Heart right ventricle (tissue), 16 donors: ENCODE measurements at regions not wholly inside any gene's neighbourhood (a gene's known extent, or its start where the extent isn't known, plus 50 kb on each side); places are given as distances from the start of the nearest gene placed in this dataset.

Source experiments
- ATAC-seq, 8 donors: fragments of 200-7000 bp; cut with Tn5 transposase; one replicate each; pipeline ENCODE4 v1.9.1; 2020; ENCODE audit warnings: mild to moderate bottlenecking in 8 of 8, moderate library complexity in 8 of 8, moderate number of reproducible peaks in 1 of 8
- DNase-seq, 2 donors: peaks; one replicate each; pipeline ENCODE4 v3.0.0-alpha.2; 2020
- H3K27ac ChIP-seq, 10 donors: fragments of 200-600 bp; sonication (generic) in 2 of 10; one replicate each; pipeline versions ENCODE4 v1.5.0 to v1.8.0; 2020 to 2022; ENCODE audit warnings: mild to moderate bottlenecking in 3 of 10
- H3K27me3 ChIP-seq, 7 donors: fragments of 200-600 bp; one replicate each; pipeline ENCODE4 v1.8.0; 2021 to 2022; ENCODE audit warnings: mild to moderate bottlenecking in 2 of 7
- H3K36me3 ChIP-seq, 9 donors: fragments of 200-600 bp; sonication (generic) in 1 of 9; one replicate each; pipeline versions ENCODE4 v1.5.0 to v1.8.0; 2020 to 2022; ENCODE audit warnings: mild to moderate bottlenecking in 2 of 9
- H3K4me1 ChIP-seq, 9 donors: fragments of 200-600 bp; sonication (generic) in 1 of 9; one replicate each; pipeline versions ENCODE4 v1.5.0 to v1.8.0; 2020 to 2022; ENCODE audit warnings: mild to moderate bottlenecking in 4 of 9
- H3K4me3 ChIP-seq, 10 donors: fragments of 200-600 bp; sonication (generic) in 2 of 10; one replicate each; pipeline versions ENCODE4 v1.5.0 to v1.8.0; 2020 to 2022; ENCODE audit warnings: mild to moderate bottlenecking in 7 of 10, moderate library complexity in 2 of 10
- H3K9me3 ChIP-seq, 11 donors: fragments of 200-600 bp in 10 of 11; sonication (generic) in 2 of 11; one replicate each; pipeline versions ENCODE4 v1.5.0 to v1.8.0; 2013 to 2022; ENCODE audit warnings: mild to moderate bottlenecking in 2 of 11, control low read depth in 1 of 11, moderate library complexity in 1 of 11
- WGBS, 2 donors: extraction: QIAGEN DNeasy Blood & Tissue Kit; methylation state at CpG; one replicate each; pipeline ENCODE4 v1.1.7; 2013; ENCODE audit warnings: inconsistent platforms in 1 of 2; 5-methylcytosine and 5-hydroxymethylcytosine counted together
- intact Hi-C, 10 donors: fragments of 100-400 bp; cut with DNase I; formaldehyde crosslinking; loops; one replicate each; pipeline versions ENCODE4 v1.11.1 to v1.14.2; 2022
- TF ChIP-seq, protein P1 (sequence below), 9 donors: fragments of 200-600 bp; sonication (generic) in 2 of 9; IDR thresholded peaks; one replicate each; pipeline versions ENCODE4 v1.5.0 to v1.8.0; 2021 to 2022; ENCODE audit warnings: antibody characterized with exemption in 9 of 9, mild to moderate bottlenecking in 5 of 9, moderate library complexity in 1 of 9
- donor health status: Arrhythmogenic right ventricular cardiomyopathy.
- donor health status: ischemic (EF 13 %, LVEDD 7.1; RV severe dilation, severe dysfunction).
- donor health status: healthy with polysubstance abuse.
- donor health status: DM: no; HTN: yes; CAD: no.
- donor health status: DM: no; HTN: no; CAD: no.
- donor health status: ischemic (EF 25% LVEDD 6.9; RV normal size, moderate dysfunction).
- donor health status: ischemic (EF 25% LVEDD 5.7; RV mildly dilated, moderate dysfunction).
- donor health status: healthy.
- donor health status: DM: yes; HTN: yes; CAD: no.
- donor health status: Ischemic cardiomyopathy.
- donor health status: ischemic (EF 35%, LVEDD 5.7; RV mildly dilated, moderate dysfunction).
- donor health status: nonischemic (EF 11% LVEDD 7.7; RV severe dilation, severe dysfunction).
- donor health status: DM: yes; HTN: yes; CAD: no.
- donor health status: PGD.
- donor health status: ischemic (EF 29% LVEDD 5.4; RV normal size, mild dysfunction).
- donor health status: nonischemic (EF 23%, LVEDD 6.1; RV moderate dilation, normal function).

DNA sequence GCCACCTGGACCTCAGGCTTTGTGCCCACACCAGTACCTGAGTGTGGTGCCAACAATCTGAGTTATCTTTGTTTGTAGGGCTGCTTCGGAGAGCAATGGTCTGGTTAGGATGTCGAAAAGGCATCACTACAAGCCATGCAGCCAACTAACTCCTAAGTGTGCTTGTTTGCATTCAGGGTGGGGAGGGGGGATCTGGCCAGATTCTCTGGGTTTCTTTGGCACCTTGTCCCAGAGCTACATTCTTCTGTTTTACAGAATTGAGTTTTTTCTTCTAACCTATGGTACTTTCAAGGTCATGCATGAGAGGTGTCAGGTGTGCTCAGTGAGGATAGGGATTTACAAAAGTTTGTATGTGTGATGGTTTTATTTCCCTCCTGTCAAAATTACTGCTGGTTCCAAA is 391.4 kb upstream of the RARB start:
- ATAC-seq (no peak), DNase-seq (no peak)
- intact Hi-C loops = loop anchor here in 2 of 10 donors (5.0 to 10.0 kb wide), 2 partner anchors 262 to 556 kb away; no protein-coding TSS in a partner anchor
- TF ChIP-seq, protein P1, sequence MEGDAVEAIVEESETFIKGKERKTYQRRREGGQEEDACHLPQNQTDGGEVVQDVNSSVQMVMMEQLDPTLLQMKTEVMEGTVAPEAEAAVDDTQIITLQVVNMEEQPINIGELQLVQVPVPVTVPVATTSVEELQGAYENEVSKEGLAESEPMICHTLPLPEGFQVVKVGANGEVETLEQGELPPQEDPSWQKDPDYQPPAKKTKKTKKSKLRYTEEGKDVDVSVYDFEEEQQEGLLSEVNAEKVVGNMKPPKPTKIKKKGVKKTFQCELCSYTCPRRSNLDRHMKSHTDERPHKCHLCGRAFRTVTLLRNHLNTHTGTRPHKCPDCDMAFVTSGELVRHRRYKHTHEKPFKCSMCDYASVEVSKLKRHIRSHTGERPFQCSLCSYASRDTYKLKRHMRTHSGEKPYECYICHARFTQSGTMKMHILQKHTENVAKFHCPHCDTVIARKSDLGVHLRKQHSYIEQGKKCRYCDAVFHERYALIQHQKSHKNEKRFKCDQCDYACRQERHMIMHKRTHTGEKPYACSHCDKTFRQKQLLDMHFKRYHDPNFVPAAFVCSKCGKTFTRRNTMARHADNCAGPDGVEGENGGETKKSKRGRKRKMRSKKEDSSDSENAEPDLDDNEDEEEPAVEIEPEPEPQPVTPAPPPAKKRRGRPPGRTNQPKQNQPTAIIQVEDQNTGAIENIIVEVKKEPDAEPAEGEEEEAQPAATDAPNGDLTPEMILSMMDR (IDR thresholded peaks at IDR 0.05) = no peak
- no peaks in the 10 kb centered on the region for H3K9me3 ChIP-seq
- no peak overlapping the region for H3K27ac ChIP-seq
- no peaks in the 10 kb centered on the region for H3K27me3 ChIP-seq
- H3K4me1 ChIP-seq = peaks cover 3 to 32% (median 12%) of the 10 kb centered on the region in 9 donors
- 43 to 44% methylated on average over 2 of the region's 2 CpGs for WGBS, 2 donors
- no peaks in the 10 kb centered on the region for H3K36me3 ChIP-seq
- no peak overlapping the region for H3K4me3 ChIP-seq

DNA sequence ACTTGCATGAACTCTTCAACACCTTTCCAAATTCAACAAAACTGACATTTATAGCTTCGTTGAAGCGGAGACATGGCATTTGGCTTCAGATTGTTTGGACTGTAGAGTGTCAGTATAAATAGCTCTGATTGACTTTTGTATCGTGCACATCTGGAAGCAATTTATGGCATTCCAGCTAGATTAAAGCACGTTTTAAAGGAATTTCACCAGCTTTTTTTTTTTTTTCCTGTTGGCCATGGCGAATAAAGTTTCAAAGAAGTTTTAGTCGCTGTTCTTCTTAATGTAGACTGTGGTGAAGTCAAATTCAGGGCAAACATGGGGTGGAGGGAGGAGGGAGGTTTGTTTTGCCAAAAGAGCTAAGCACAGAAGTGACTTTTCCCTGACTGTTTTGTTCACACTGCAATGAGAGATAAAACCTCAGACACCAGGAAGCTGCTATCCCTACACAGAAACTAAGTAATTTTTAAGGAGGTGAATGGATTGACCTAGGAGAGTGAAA is 391.0 kb upstream of the RARB start:
- no peaks in the 10 kb centered on the region for H3K9me3 ChIP-seq
- peaks cover 3 to 36% (median 12%) of the 10 kb centered on the region in 9 donors for H3K4me1 ChIP-seq
- intact Hi-C loops = loop anchor here in 2 of 10 donors (5.0 to 10.0 kb wide), 2 partner anchors 262 to 555 kb away; no protein-coding TSS in a partner anchor
- no peaks in the 10 kb centered on the region for H3K36me3 ChIP-seq
- WGBS, 2 donors = 25 to 35% methylated on average over 6 of the region's 6 CpGs
- DNase-seq (no peak), ATAC-seq (peak in 6 of 8 donors; percentile 16 to 61 (median 35))
- H3K27ac ChIP-seq = no peak overlapping the region
- H3K27me3 ChIP-seq = no peaks in the 10 kb centered on the region
- H3K4me3 ChIP-seq = no peak overlapping the region
- TF ChIP-seq, protein P1 (IDR thresholded peaks at IDR 0.05) = no peak

DNA sequence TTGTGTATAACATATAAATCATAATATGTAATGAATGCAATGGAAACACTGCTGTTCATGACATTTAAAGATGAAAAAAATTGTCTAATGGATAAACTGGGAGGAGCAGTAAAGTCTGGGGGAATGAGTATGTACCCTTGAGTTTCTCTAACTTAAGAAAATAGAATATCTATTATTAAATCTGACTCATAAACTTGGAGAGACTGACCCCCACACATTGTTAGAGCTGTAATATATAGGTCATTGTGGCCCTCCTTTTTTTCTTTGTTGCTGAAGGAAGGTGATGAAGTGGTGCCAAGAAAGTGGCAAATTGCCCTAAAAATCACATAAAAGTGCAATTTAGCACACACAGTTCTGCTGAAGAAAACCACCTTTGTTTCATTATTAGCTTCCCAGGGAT is 389.8 kb upstream of the RARB start:
- Histone ChIP-seq H3K4me1 (peaks cover 3 to 44% (median 18%) of the 10 kb centered on the region in 9 donors), H3K36me3 (no peaks in the 10 kb centered on the region), H3K4me3 (no peak overlapping the region), H3K27me3 (no peaks in the 10 kb centered on the region), H3K9me3 (no peaks in the 10 kb centered on the region), H3K27ac (no peak overlapping the region)
- intact Hi-C loops = loop anchor here in 2 of 10 donors (5.0 to 10.0 kb wide), 2 partner anchors 263 to 554 kb away; no protein-coding TSS in a partner anchor
- ATAC-seq = no peak
- no peak for DNase-seq
- TF ChIP-seq, protein P1 (IDR thresholded peaks at IDR 0.05) = no peak

DNA sequence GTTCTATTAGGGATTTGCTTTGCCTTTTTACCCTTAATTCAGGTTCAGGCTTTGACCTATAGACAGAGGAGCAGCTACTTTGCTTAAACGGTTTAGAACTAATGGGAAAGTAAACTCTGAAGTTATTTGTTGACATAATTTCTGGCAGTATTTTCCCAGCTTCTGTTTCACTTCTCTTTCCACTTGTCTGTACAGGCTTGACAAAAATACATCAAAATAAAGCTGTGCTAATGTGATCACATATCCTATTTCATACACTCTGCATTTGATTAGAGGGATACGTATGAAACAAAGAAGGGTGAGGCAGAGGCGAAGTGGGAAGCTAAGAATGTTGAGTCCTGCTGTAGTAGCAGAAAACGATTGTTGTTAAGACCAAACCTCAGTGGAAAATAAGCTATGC is 389.1 kb upstream of the RARB start:
- Histone ChIP-seq H3K36me3 (no peaks in the 10 kb centered on the region), H3K9me3 (no peaks in the 10 kb centered on the region), H3K4me1 (peaks cover 3 to 50% (median 18%) of the 10 kb centered on the region in 9 donors), H3K4me3 (no peak overlapping the region), H3K27ac (no peak overlapping the region), H3K27me3 (no peaks in the 10 kb centered on the region)
- 55 to 60% methylated on average over 4 of the region's 4 CpGs for WGBS, 2 donors
- DNase-seq (no peak), ATAC-seq (no peak)
- TF ChIP-seq, protein P1 (IDR thresholded peaks at IDR 0.05) = no peak
- intact Hi-C loops = loop anchor here in 2 of 10 donors (5.0 to 10.0 kb wide), 2 partner anchors 264 to 553 kb away; no protein-coding TSS in a partner anchor
